HG02623 (cell line): ENCODE measurements at regions not wholly inside any gene's neighbourhood (a gene's known extent, or its start where the extent isn't known, plus 50 kb on each side); places are given as distances from the start of the nearest gene placed in this dataset.

Source experiments
- ATAC-seq: cut with Tn5 transposase; IDR thresholded peaks from one replicate; pipeline ENCODE4 v1.9.1; 2021; ENCODE audit warnings: moderate library complexity; ENCODE audit not compliant: unreplicated experiment

GRCh38 chr2:16117021-16117700 is 176.8 kb downstream of the MYCN start:
- ATAC-seq = no peak

- ATAC-seq = no peak
Measured at GRCh38 chr2:16115881-16116830, 175.8 kb downstream of the MYCN start.

- no peak for ATAC-seq
Measured at GRCh38 chr2:16115291-16115690, 174.9 kb downstream of the MYCN start.

GRCh38 chr2:16114836-16115235 is 174.5 kb downstream of the MYCN start:
- ATAC-seq = no peak

GRCh38 chr2:16114070-16114469 is 173.7 kb downstream of the MYCN start:
- ATAC-seq = no peak

- ATAC-seq = no peak
Measured at GRCh38 chr2:16113568-16113967, 173.2 kb downstream of the MYCN start.

- ATAC-seq = no peak
Measured at GRCh38 chr2:16112972-16113560, 172.7 kb downstream of the MYCN start.

- no peak for ATAC-seq
Measured at GRCh38 chr2:16112251-16112971, 172.1 kb downstream of the MYCN start.

- ATAC-seq = no peak
Measured at GRCh38 chr2:16111838-16112210, 171.5 kb downstream of the MYCN start.

- no peak for ATAC-seq
Measured at GRCh38 chr2:16109821-16110310, 169.5 kb downstream of the MYCN start.

GRCh38 chr2:16109368-16109820 is 169.0 kb downstream of the MYCN start:
- ATAC-seq = no peak

GRCh38 chr2:16107246-16107645 is 166.9 kb downstream of the MYCN start:
- ATAC-seq = no peak

GRCh38 chr2:16106619-16107018 is 166.3 kb downstream of the MYCN start:
- no peak for ATAC-seq

- no peak for ATAC-seq
Measured at GRCh38 chr2:16105669-16106281, 165.4 kb downstream of the MYCN start.

- no peak for ATAC-seq
Measured at GRCh38 chr2:16104949-16105668, 164.8 kb downstream of the MYCN start.

GRCh38 chr2:16104315-16104948 is 164.1 kb downstream of the MYCN start:
- ATAC-seq = no peak

GRCh38 chr2:16103614-16104314 is 163.4 kb downstream of the MYCN start:
- no peak for ATAC-seq

- ATAC-seq = no peak
Measured at GRCh38 chr2:16102976-16103380, 162.6 kb downstream of the MYCN start.
